ENCODE measurements at regions not wholly inside any gene's neighbourhood (a gene's known extent, or its start where the extent isn't known, plus 50 kb on each side); places are given as distances from the start of the nearest gene placed in this dataset.
"Not testable (repeated sequence)": the region's sequence is repeated elsewhere in the genome, so short reads cannot be mapped to it uniquely, and the experiment has no call there.

GRCh38 chr1:121519756-121520286, 335.0 kb downstream of the SRGAP2C start:
- DNase-seq = not testable (repeated sequence)

GRCh38 chr1:121522061-121522759, 337.4 kb downstream of the SRGAP2C start:
- no peak for DNase-seq

- DNase-seq = not testable (repeated sequence)
Measured at GRCh38 chr1:121523112-121523511, 338.3 kb downstream of the SRGAP2C start.

GRCh38 chr1:121525355-121525754, 340.6 kb downstream of the SRGAP2C start:
- no peak for DNase-seq

GRCh38 chr1:121528958-121529357, 344.2 kb downstream of the SRGAP2C start:
- DNase-seq = not testable (repeated sequence)

- DNase-seq = not testable (repeated sequence)
Measured at GRCh38 chr1:121530026-121530425, 345.3 kb downstream of the SRGAP2C start.

- not testable (repeated sequence) for DNase-seq
Measured at GRCh38 chr1:121531747-121532146, 347.0 kb downstream of the SRGAP2C start.

GRCh38 chr1:121538148-121538547, 353.4 kb downstream of the SRGAP2C start:
- DNase-seq = not testable (repeated sequence)

GRCh38 chr1:121538943-121539575, 354.3 kb downstream of the SRGAP2C start:
- no peak for DNase-seq

- not testable (repeated sequence) for DNase-seq
Measured at GRCh38 chr1:121543988-121544387, 359.2 kb downstream of the SRGAP2C start.

GRCh38 chr1:121544500-121544899, 359.7 kb downstream of the SRGAP2C start:
- no peak for DNase-seq

GRCh38 chr1:121545899-121546298, 361.1 kb downstream of the SRGAP2C start:
- not testable (repeated sequence) for DNase-seq

GRCh38 chr1:121546830-121547591, 362.2 kb downstream of the SRGAP2C start:
- DNase-seq = no peak

GRCh38 chr1:121547726-121548125, 363.0 kb downstream of the SRGAP2C start:
- not testable (repeated sequence) for DNase-seq

- not testable (repeated sequence) for DNase-seq
Measured at GRCh38 chr1:121550817-121551216, 366.0 kb downstream of the SRGAP2C start.

GRCh38 chr1:121551491-121551890, 366.7 kb downstream of the SRGAP2C start:
- not testable (repeated sequence) for DNase-seq

- DNase-seq = not testable (repeated sequence)
Measured at GRCh38 chr1:121556560-121556959, 371.8 kb downstream of the SRGAP2C start.

- not testable (repeated sequence) for DNase-seq
Measured at GRCh38 chr1:121558034-121558433, 373.3 kb downstream of the SRGAP2C start.

- no peak for DNase-seq
Measured at GRCh38 chr1:121558514-121558913, 373.7 kb downstream of the SRGAP2C start.

- no peak for DNase-seq
Measured at GRCh38 chr1:121566346-121566745, 381.6 kb downstream of the SRGAP2C start.

GRCh38 chr1:121569428-121569827, 384.7 kb downstream of the SRGAP2C start:
- DNase-seq = no peak

- not testable (repeated sequence) for DNase-seq
Measured at GRCh38 chr1:121573881-121574504, 389.2 kb downstream of the SRGAP2C start.

- not testable (repeated sequence) for DNase-seq
Measured at GRCh38 chr1:121574505-121574899, 389.7 kb downstream of the SRGAP2C start.
